ENCODE measurements at regions not wholly inside any gene's neighbourhood (a gene's known extent, or its start where the extent isn't known, plus 50 kb on each side); places are given as distances from the start of the nearest gene placed in this dataset.

- peak; percentile 13 for DNase-seq (ENCODE audit: low read depth)
These were observed 65.0 kb upstream of the SLC2A12 start for GRCh38 chr6:134117409-134117808.

GRCh38 chr6:134115715-134116074 is 63.3 kb upstream of the SLC2A12 start:
- DNase-seq (ENCODE audit: low read depth): no peak

GRCh38 chr6:134114918-134115714 is 62.7 kb upstream of the SLC2A12 start:
- no peak for DNase-seq (ENCODE audit: low read depth)

- DNase-seq (ENCODE audit: low read depth): no peak
These were observed 62.1 kb upstream of the SLC2A12 start for GRCh38 chr6:134114489-134114888.

GRCh38 chr6:134111726-134112125 is 59.3 kb upstream of the SLC2A12 start:
- DNase-seq (ENCODE audit: low read depth): no peak

- peak; percentile 39 for DNase-seq (ENCODE audit: low read depth)
These were observed 58.7 kb upstream of the SLC2A12 start for GRCh38 chr6:134111062-134111677.

GRCh38 chr6:134106702-134107101 is 54.3 kb upstream of the SLC2A12 start:
- no peak for DNase-seq (ENCODE audit: low read depth)

GRCh38 chr6:134105940-134106339 is 53.5 kb upstream of the SLC2A12 start:
- DNase-seq (ENCODE audit: low read depth): no peak

GRCh38 chr6:134103006-134103405 is 50.6 kb upstream of the SLC2A12 start:
- no peak for DNase-seq (ENCODE audit: low read depth)
